NOMO-1 treated with dmso at 0.1 percent for 144 hours (cell line): ENCODE measurements at regions not wholly inside any gene's neighbourhood (a gene's known extent, or its start where the extent isn't known, plus 50 kb on each side); places are given as distances from the start of the nearest gene placed in this dataset.

Experiments
- DNase-seq: peaks from one replicate; lab custom pipeline; 2025; ENCODE audit not compliant: unreplicated experiment; lab: John Stamatoyannopoulos, UW

- no peak for DNase-seq
Observed at GRCh38 chr13:106917024-106917571, 349.2 kb upstream of the ARGLU1 start.

- DNase-seq = no peak
Observed at GRCh38 chr13:106916329-106916976, 348.5 kb upstream of the ARGLU1 start.

- no peak for DNase-seq
Observed at GRCh38 chr13:106915146-106915545, 347.2 kb upstream of the ARGLU1 start.

GRCh38 chr13:106911627-106912026 is 343.7 kb upstream of the ARGLU1 start:
- DNase-seq = no peak

GRCh38 chr13:106911020-106911419 is 343.1 kb upstream of the ARGLU1 start:
- DNase-seq = no peak

- no peak for DNase-seq
Observed at GRCh38 chr13:106906426-106906996, 338.6 kb upstream of the ARGLU1 start.

- DNase-seq = no peak
Observed at GRCh38 chr13:106905380-106906162, 337.6 kb upstream of the ARGLU1 start.

- DNase-seq = no peak
Observed at GRCh38 chr13:106899442-106899841, 331.5 kb upstream of the ARGLU1 start.

GRCh38 chr13:106898231-106898630 is 330.3 kb upstream of the ARGLU1 start:
- DNase-seq = no peak

GRCh38 chr13:106888148-106888547 is 320.2 kb upstream of the ARGLU1 start:
- no peak for DNase-seq

GRCh38 chr13:106887686-106888085 is 319.7 kb upstream of the ARGLU1 start:
- no peak for DNase-seq

- DNase-seq = no peak
Observed at GRCh38 chr13:106883976-106884375, 316.0 kb upstream of the ARGLU1 start.

- DNase-seq = no peak
Observed at GRCh38 chr13:106882246-106882645, 314.3 kb upstream of the ARGLU1 start.

- no peak for DNase-seq
Observed at GRCh38 chr13:106879806-106880205, 311.9 kb upstream of the ARGLU1 start.

GRCh38 chr13:106874323-106874722 is 306.4 kb upstream of the ARGLU1 start:
- no peak for DNase-seq

GRCh38 chr13:106873810-106874209 is 305.9 kb upstream of the ARGLU1 start:
- no peak for DNase-seq

- no peak for DNase-seq
Observed at GRCh38 chr13:106867249-106867648, 299.3 kb upstream of the ARGLU1 start.

- DNase-seq = no peak
Observed at GRCh38 chr13:106865716-106866440, 297.9 kb upstream of the ARGLU1 start.

- no peak for DNase-seq
Observed at GRCh38 chr13:106859533-106859904, 291.6 kb upstream of the ARGLU1 start.

GRCh38 chr13:106858903-106859532 is 291.1 kb upstream of the ARGLU1 start:
- DNase-seq = no peak

GRCh38 chr13:106852436-106852835 is 284.5 kb upstream of the ARGLU1 start:
- DNase-seq = no peak
